Uterus (tissue), 2 donors: ENCODE measurements at regions not wholly inside any gene's neighbourhood (a gene's known extent, or its start where the extent isn't known, plus 50 kb on each side); places are given as distances from the start of the nearest gene placed in this dataset.

Experiments
- POLR2A ChIP-seq, 2 donors: fragments of 450-650 bp; IDR thresholded peaks; one replicate each; pipeline ENCODE4 v1.6.1; 2016; ENCODE audit warnings: antibody characterized with exemption in 2 of 2, mild to moderate bottlenecking in 1 of 2, moderate library complexity in 1 of 2
- TF ChIP-seq, protein P1 (sequence below), 4 experiments: fragments of 200-600 bp in 2 of 4; fragments of 450-650 bp in 2 of 4; sonication (generic) in 2 of 4; IDR thresholded peaks; one replicate each; pipeline ENCODE4 v1.5.1; 2016 to 2019; ENCODE audit warnings: antibody characterized with exemption in 4 of 4, mild to moderate bottlenecking in 2 of 4, moderate library complexity in 1 of 4

DNA sequence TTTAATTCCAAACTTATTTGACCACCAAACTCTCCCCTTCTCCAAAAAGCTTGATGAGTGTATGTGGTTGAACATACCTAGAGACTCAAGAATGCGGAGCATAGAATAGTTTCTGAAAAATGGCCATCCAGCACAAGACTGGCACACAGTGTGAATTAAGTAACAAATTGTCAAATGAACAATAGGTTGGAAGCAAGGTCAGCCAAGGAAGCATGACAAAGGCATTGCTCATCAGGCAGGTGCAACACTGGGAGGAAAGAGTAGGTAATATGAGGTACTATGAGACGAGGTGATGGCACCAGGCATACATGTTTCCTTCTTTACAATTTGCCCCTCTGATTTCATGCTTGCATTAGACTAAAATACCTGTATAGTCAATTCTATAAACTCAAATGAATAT, 73.7 kb downstream of the DKK1 start:
- no peak for TF ChIP-seq POLR2A (IDR thresholded peaks at IDR 0.05)
- TF ChIP-seq, protein P1, sequence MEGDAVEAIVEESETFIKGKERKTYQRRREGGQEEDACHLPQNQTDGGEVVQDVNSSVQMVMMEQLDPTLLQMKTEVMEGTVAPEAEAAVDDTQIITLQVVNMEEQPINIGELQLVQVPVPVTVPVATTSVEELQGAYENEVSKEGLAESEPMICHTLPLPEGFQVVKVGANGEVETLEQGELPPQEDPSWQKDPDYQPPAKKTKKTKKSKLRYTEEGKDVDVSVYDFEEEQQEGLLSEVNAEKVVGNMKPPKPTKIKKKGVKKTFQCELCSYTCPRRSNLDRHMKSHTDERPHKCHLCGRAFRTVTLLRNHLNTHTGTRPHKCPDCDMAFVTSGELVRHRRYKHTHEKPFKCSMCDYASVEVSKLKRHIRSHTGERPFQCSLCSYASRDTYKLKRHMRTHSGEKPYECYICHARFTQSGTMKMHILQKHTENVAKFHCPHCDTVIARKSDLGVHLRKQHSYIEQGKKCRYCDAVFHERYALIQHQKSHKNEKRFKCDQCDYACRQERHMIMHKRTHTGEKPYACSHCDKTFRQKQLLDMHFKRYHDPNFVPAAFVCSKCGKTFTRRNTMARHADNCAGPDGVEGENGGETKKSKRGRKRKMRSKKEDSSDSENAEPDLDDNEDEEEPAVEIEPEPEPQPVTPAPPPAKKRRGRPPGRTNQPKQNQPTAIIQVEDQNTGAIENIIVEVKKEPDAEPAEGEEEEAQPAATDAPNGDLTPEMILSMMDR (IDR thresholded peaks at IDR 0.05): no peak
